ENCODE measurements at regions not wholly inside any gene's neighbourhood (a gene's known extent, or its start where the extent isn't known, plus 50 kb on each side); places are given as distances from the start of the nearest gene placed in this dataset.

GRCh38 chr12:75917083-75917482 is 114.5 kb downstream of the PHLDA1 start:
- in situ Hi-C loops (cut with HindIII; ENCODE audit: low pct_unique_long_range_greater_than_20kb, low sequenced_read_pairs) = no loop called here
- no peak for DNase-seq (ENCODE audit: low read depth, low spot score)

- DNase-seq (ENCODE audit: low read depth, low spot score) = no peak
- in situ Hi-C loops (cut with HindIII; ENCODE audit: low pct_unique_long_range_greater_than_20kb, low sequenced_read_pairs) = no loop called here
Observed at GRCh38 chr12:75913502-75914351, 117.8 kb downstream of the PHLDA1 start.

GRCh38 chr12:75909714-75910656 is 121.6 kb downstream of the PHLDA1 start:
- peak; percentile 60 for DNase-seq (ENCODE audit: low read depth, low spot score)
- in situ Hi-C loops (cut with HindIII; ENCODE audit: low pct_unique_long_range_greater_than_20kb, low sequenced_read_pairs) = no loop called here

- in situ Hi-C loops (cut with HindIII; ENCODE audit: low pct_unique_long_range_greater_than_20kb, low sequenced_read_pairs) = no loop called here
- DNase-seq (ENCODE audit: low read depth, low spot score) = peak; percentile 76
Observed at GRCh38 chr12:75908961-75909605, 122.5 kb downstream of the PHLDA1 start.

GRCh38 chr12:75905922-75906321 is 125.7 kb downstream of the PHLDA1 start:
- DNase-seq (ENCODE audit: low read depth, low spot score) = no peak
- in situ Hi-C loops (cut with HindIII; ENCODE audit: low pct_unique_long_range_greater_than_20kb, low sequenced_read_pairs) = no loop called here

GRCh38 chr12:75900781-75901254 is 130.8 kb downstream of the PHLDA1 start:
- no peak for DNase-seq (ENCODE audit: low read depth, low spot score)
- in situ Hi-C loops (cut with HindIII; ENCODE audit: low pct_unique_long_range_greater_than_20kb, low sequenced_read_pairs) = no loop called here

GRCh38 chr12:75900226-75900625 is 131.3 kb downstream of the PHLDA1 start:
- in situ Hi-C loops (cut with HindIII; ENCODE audit: low pct_unique_long_range_greater_than_20kb, low sequenced_read_pairs) = no loop called here
- DNase-seq (ENCODE audit: low read depth, low spot score) = no peak

- DNase-seq (ENCODE audit: low read depth, low spot score) = no peak
- in situ Hi-C loops (cut with HindIII; ENCODE audit: low pct_unique_long_range_greater_than_20kb, low sequenced_read_pairs) = no loop called here
Observed at GRCh38 chr12:75894965-75895754, 136.4 kb downstream of the PHLDA1 start.

- DNase-seq (ENCODE audit: low read depth, low spot score) = no peak
- in situ Hi-C loops (cut with HindIII; ENCODE audit: low pct_unique_long_range_greater_than_20kb, low sequenced_read_pairs) = no loop called here
Observed at GRCh38 chr12:75893765-75894164, 137.8 kb downstream of the PHLDA1 start.

- in situ Hi-C loops (cut with HindIII; ENCODE audit: low pct_unique_long_range_greater_than_20kb, low sequenced_read_pairs) = no loop called here
- DNase-seq (ENCODE audit: low read depth, low spot score) = no peak
Observed at GRCh38 chr12:75892731-75893408, 138.7 kb downstream of the PHLDA1 start.

- in situ Hi-C loops (cut with HindIII; ENCODE audit: low pct_unique_long_range_greater_than_20kb, low sequenced_read_pairs) = no loop called here
- DNase-seq (ENCODE audit: low read depth, low spot score) = no peak
Observed at GRCh38 chr12:75891072-75891471, 140.5 kb downstream of the PHLDA1 start.

- no peak for DNase-seq (ENCODE audit: low read depth, low spot score)
- in situ Hi-C loops (cut with HindIII; ENCODE audit: low pct_unique_long_range_greater_than_20kb, low sequenced_read_pairs) = no loop called here
Observed at GRCh38 chr12:75890660-75891059, 140.9 kb downstream of the PHLDA1 start.

- DNase-seq (ENCODE audit: low read depth, low spot score) = no peak
- in situ Hi-C loops (cut with HindIII; ENCODE audit: low pct_unique_long_range_greater_than_20kb, low sequenced_read_pairs) = no loop called here
Observed at GRCh38 chr12:75890141-75890540, 141.4 kb downstream of the PHLDA1 start.

GRCh38 chr12:75888874-75889613 is 142.5 kb downstream of the PHLDA1 start:
- DNase-seq (ENCODE audit: low read depth, low spot score) = peak; percentile 97
- in situ Hi-C loops (cut with HindIII; ENCODE audit: low pct_unique_long_range_greater_than_20kb, low sequenced_read_pairs) = no loop called here

GRCh38 chr12:75888399-75888798 is 143.2 kb downstream of the PHLDA1 start:
- in situ Hi-C loops (cut with HindIII; ENCODE audit: low pct_unique_long_range_greater_than_20kb, low sequenced_read_pairs) = no loop called here

GRCh38 chr12:75887979-75888378 is 143.6 kb downstream of the PHLDA1 start:
- peak; percentile 16 for DNase-seq (ENCODE audit: low read depth, low spot score)
- in situ Hi-C loops (cut with HindIII; ENCODE audit: low pct_unique_long_range_greater_than_20kb, low sequenced_read_pairs) = no loop called here

More at GRCh38 chr12:75888399-75888798, 143.2 kb downstream of the PHLDA1 start:
- no peak for DNase-seq (ENCODE audit: low read depth, low spot score)
